AG08396 (cell line): ENCODE measurements at regions not wholly inside any gene's neighbourhood (a gene's known extent, or its start where the extent isn't known, plus 50 kb on each side); places are given as distances from the start of the nearest gene placed in this dataset.
"Not testable (repeated sequence)": the region's sequence is repeated elsewhere in the genome, so short reads cannot be mapped to it uniquely, and the experiment has no call there.

Experiments
- DNase-seq: peaks from one replicate; pipeline ENCODE4 v3.0.0; 2012; ENCODE audit warnings: low spot score, mixed read lengths

- DNase-seq: no peak
These were observed 209.7 kb upstream of the TENT5A start for GRCh38 chr6:81962198-81962597.

- DNase-seq: no peak
These were observed 198.4 kb upstream of the TENT5A start for GRCh38 chr6:81950877-81951276.

- no peak for DNase-seq
These were observed 196.4 kb upstream of the TENT5A start for GRCh38 chr6:81948861-81949260.

- DNase-seq: not testable (repeated sequence)
These were observed 195.7 kb upstream of the TENT5A start for GRCh38 chr6:81948196-81948595.

- DNase-seq: no peak
These were observed 192.2 kb upstream of the TENT5A start for GRCh38 chr6:81944661-81945060.

- not testable (repeated sequence) for DNase-seq
These were observed 190.4 kb upstream of the TENT5A start for GRCh38 chr6:81942842-81943241.

- DNase-seq: no peak
These were observed 189.5 kb upstream of the TENT5A start for GRCh38 chr6:81942067-81942370.

- DNase-seq: no peak
These were observed 188.0 kb upstream of the TENT5A start for GRCh38 chr6:81940451-81940985.

- no peak for DNase-seq
These were observed 187.3 kb upstream of the TENT5A start for GRCh38 chr6:81939766-81940165.

- no peak for DNase-seq
These were observed 186.7 kb upstream of the TENT5A start for GRCh38 chr6:81938991-81939732.

GRCh38 chr6:81938014-81938856, 185.8 kb upstream of the TENT5A start:
- no peak for DNase-seq

- DNase-seq: no peak
These were observed 184.9 kb upstream of the TENT5A start for GRCh38 chr6:81937296-81937937.

- no peak for DNase-seq
These were observed 182.5 kb upstream of the TENT5A start for GRCh38 chr6:81934936-81935335.

- DNase-seq: no peak
These were observed 181.1 kb upstream of the TENT5A start for GRCh38 chr6:81933608-81934051.

GRCh38 chr6:81933089-81933488, 180.6 kb upstream of the TENT5A start:
- no peak for DNase-seq

GRCh38 chr6:81932448-81932847, 180.0 kb upstream of the TENT5A start:
- not testable (repeated sequence) for DNase-seq

- DNase-seq: no peak
These were observed 177.3 kb upstream of the TENT5A start for GRCh38 chr6:81929828-81930227.

- no peak for DNase-seq
These were observed 172.7 kb upstream of the TENT5A start for GRCh38 chr6:81925201-81925600.

- DNase-seq: no peak
These were observed 157.8 kb upstream of the TENT5A start for GRCh38 chr6:81909981-81910900.

- no peak for DNase-seq
These were observed 156.7 kb upstream of the TENT5A start for GRCh38 chr6:81909162-81909561.

GRCh38 chr6:81906709-81907204, 154.3 kb upstream of the TENT5A start:
- no peak for DNase-seq
